Omental fat pad (tissue), 3 donors: ENCODE measurements at regions not wholly inside any gene's neighbourhood (a gene's known extent, or its start where the extent isn't known, plus 50 kb on each side); places are given as distances from the start of the nearest gene placed in this dataset.

Experiments used
- ATAC-seq: fragments of 150-250 bp; one replicate; pipeline ENCODE4 v1.9.1; 2016; ENCODE audit warnings: mild to moderate bottlenecking, moderate library complexity; ENCODE audit not compliant: low FRiP score
- DNase-seq: peaks from one replicate; pipeline ENCODE4 v3.0.0-alpha.2; 2019; ENCODE audit warnings: low spot score
- CTCF ChIP-seq, 3 donors: fragments of 450-650 bp; IDR thresholded peaks; one replicate each; pipeline ENCODE4 v1.5.1; 2016 to 2017; ENCODE audit warnings: antibody characterized with exemption in 3 of 3, mild to moderate bottlenecking in 3 of 3, moderate library complexity in 2 of 3

- no peak for TF ChIP-seq CTCF (IDR thresholded peaks at IDR 0.05)
- DNase-seq (no peak), ATAC-seq (no peak)
Observed at GRCh38 chr2:223222397-223222796, 170.4 kb downstream of the KCNE4 start.

GRCh38 chr2:223223156-223223555, 171.2 kb downstream of the KCNE4 start:
- DNase-seq, result no peak
- no peak for ATAC-seq
- TF ChIP-seq CTCF (IDR thresholded peaks at IDR 0.05), result no peak

GRCh38 chr2:223225266-223225665, 173.3 kb downstream of the KCNE4 start:
- ATAC-seq, result no peak
- DNase-seq, result no peak
- no peak for TF ChIP-seq CTCF (IDR thresholded peaks at IDR 0.05)

- DNase-seq (no peak), ATAC-seq (no peak)
- no peak for TF ChIP-seq CTCF (IDR thresholded peaks at IDR 0.05)
Observed at GRCh38 chr2:223226264-223226663, 174.3 kb downstream of the KCNE4 start.

- ATAC-seq (no peak), DNase-seq (no peak)
- TF ChIP-seq CTCF (IDR thresholded peaks at IDR 0.05), result no peak
Observed at GRCh38 chr2:223227338-223227737, 175.3 kb downstream of the KCNE4 start.

- DNase-seq (no peak), ATAC-seq (no peak)
- no peak for TF ChIP-seq CTCF (IDR thresholded peaks at IDR 0.05)
Observed at GRCh38 chr2:223228871-223229270, 176.9 kb downstream of the KCNE4 start.

- TF ChIP-seq CTCF (IDR thresholded peaks at IDR 0.05), result no peak
- no peak for DNase-seq
- no peak for ATAC-seq
Observed at GRCh38 chr2:223230352-223230751, 178.4 kb downstream of the KCNE4 start.
